Kidney epithelial cell (primary cell): ENCODE measurements at regions not wholly inside any gene's neighbourhood (a gene's known extent, or its start where the extent isn't known, plus 50 kb on each side); places are given as distances from the start of the nearest gene placed in this dataset.

Experiments
- DNase-seq: peaks from one replicate; pipeline ENCODE4 v3.0.0-alpha.2; 2010; ENCODE audit warnings: low read depth
- H3K27me3 ChIP-seq: 2 replicates; pipeline ENCODE4 v1.6.0; 2011; ENCODE audit warnings: low read length; ENCODE audit not compliant: control insufficient read depth, insufficient read depth
- H3K36me3 ChIP-seq: 2 replicates; pipeline ENCODE4 v1.5.1; 2011; ENCODE audit warnings: low read length; ENCODE audit not compliant: control insufficient read depth, insufficient read depth
- H3K4me3 ChIP-seq: 2 replicates; pipeline ENCODE4 v1.5.1; 2011; ENCODE audit warnings: low read depth, mild to moderate bottlenecking, control low read depth, low read length
- TF ChIP-seq, protein P1 (sequence below): IDR thresholded peaks from 2 replicates; pipeline ENCODE4 v1.5.1; 2011; ENCODE audit warnings: mild to moderate bottlenecking, moderate library complexity, low read length, control low read depth, inconsistent platforms; ENCODE audit not compliant: insufficient read depth, poor library complexity, severe bottlenecking

DNA sequence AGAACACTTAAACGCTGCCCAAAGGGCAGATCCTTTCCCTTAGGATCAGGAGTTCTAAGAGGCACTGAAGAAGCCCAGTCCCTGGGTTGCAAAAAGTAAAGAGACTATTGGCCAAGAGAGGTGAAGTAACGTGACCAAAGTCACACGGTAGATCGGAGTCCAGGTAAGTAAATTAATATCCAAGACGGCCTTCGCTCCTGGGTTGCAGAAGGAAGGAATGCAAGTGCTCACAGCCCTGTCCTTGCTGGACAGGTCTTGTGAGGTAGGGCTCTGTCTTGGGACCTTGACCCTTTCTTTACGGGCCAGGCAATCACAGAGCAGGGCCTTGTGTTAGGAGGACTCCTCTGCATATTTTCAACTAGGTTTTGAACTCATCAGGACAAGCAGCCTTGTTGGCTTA, 243.7 kb upstream of the PDE10A start:
- DNase-seq = no peak
- TF ChIP-seq, protein P1, sequence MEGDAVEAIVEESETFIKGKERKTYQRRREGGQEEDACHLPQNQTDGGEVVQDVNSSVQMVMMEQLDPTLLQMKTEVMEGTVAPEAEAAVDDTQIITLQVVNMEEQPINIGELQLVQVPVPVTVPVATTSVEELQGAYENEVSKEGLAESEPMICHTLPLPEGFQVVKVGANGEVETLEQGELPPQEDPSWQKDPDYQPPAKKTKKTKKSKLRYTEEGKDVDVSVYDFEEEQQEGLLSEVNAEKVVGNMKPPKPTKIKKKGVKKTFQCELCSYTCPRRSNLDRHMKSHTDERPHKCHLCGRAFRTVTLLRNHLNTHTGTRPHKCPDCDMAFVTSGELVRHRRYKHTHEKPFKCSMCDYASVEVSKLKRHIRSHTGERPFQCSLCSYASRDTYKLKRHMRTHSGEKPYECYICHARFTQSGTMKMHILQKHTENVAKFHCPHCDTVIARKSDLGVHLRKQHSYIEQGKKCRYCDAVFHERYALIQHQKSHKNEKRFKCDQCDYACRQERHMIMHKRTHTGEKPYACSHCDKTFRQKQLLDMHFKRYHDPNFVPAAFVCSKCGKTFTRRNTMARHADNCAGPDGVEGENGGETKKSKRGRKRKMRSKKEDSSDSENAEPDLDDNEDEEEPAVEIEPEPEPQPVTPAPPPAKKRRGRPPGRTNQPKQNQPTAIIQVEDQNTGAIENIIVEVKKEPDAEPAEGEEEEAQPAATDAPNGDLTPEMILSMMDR = no peak
- no peaks in the 10 kb centered on the region for H3K36me3 ChIP-seq
- H3K27me3 ChIP-seq = no peaks in the 10 kb centered on the region
- H3K4me3 ChIP-seq = no peak overlapping the region

DNA sequence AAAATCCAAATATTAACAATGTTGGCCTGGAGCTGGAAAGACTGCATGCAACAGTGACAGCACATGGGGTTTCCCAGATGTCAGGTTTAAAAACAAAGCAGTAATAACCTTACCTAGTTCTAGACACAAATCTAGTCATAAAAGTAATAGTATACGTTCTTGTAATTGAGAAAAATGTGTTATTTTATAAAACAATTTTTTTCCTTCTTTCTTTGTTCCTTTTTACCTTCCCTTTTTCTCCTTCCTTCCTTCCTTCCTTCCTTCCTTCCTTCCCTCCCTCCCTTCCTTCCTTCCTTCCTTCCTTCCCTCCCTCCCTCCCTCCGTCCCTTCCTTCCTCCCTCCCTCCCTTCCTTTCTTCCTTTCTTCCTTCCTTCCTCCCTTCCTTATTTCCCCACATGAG, 242.7 kb upstream of the PDE10A start:
- Histone ChIP-seq H3K4me3 (no peak overlapping the region), H3K36me3 (no peaks in the 10 kb centered on the region), H3K27me3 (no peaks in the 10 kb centered on the region)
- no peak for DNase-seq
- TF ChIP-seq, protein P1 = no peak

DNA sequence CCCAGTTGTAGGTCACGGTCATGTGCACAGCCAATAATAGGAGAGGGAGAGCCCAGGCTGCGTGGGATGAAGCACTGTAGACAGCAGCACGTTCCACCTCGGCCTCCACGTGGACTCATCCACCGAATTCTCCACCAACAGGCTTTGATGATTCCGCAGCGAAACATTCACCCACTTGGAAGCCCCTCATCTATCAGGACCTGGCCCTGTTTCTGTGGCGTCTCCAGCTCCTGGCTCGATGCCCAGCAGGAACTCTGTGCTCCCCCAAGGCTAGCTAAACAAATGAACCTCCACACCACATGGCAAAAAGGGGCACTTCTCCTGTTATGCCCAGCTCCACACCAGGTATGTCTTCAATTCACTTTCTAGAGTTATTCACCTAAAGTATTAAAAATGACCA, 237.9 kb upstream of the PDE10A start:
- H3K4me3 ChIP-seq = no peak overlapping the region
- no peak for DNase-seq
- TF ChIP-seq, protein P1 = no peak
- H3K36me3 ChIP-seq = no peaks in the 10 kb centered on the region
- no peaks in the 10 kb centered on the region for H3K27me3 ChIP-seq

DNA sequence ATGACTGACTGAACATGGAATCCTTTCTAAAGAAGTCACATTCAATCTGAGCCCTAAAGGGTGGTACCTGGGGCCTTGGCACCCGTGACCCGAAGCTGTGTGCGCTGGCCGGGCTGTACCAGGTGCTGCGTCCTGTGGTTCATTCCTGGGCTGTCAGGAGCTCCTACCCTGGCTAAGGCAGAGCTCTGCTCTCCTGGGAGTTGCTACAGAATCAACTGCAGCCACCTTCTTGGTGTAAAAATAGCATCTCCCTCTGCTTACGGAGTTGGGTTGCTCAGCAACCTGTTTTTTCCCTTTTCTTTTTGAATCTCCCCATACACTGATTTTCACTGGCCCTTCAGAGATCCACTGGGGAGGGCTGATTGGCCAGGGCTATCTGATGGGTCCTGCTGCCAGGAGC, 236.6 kb upstream of the PDE10A start:
- TF ChIP-seq, protein P1 = no peak
- no peaks in the 10 kb centered on the region for H3K36me3 ChIP-seq
- no peak overlapping the region for H3K4me3 ChIP-seq
- DNase-seq = no peak
- H3K27me3 ChIP-seq = no peaks in the 10 kb centered on the region

DNA sequence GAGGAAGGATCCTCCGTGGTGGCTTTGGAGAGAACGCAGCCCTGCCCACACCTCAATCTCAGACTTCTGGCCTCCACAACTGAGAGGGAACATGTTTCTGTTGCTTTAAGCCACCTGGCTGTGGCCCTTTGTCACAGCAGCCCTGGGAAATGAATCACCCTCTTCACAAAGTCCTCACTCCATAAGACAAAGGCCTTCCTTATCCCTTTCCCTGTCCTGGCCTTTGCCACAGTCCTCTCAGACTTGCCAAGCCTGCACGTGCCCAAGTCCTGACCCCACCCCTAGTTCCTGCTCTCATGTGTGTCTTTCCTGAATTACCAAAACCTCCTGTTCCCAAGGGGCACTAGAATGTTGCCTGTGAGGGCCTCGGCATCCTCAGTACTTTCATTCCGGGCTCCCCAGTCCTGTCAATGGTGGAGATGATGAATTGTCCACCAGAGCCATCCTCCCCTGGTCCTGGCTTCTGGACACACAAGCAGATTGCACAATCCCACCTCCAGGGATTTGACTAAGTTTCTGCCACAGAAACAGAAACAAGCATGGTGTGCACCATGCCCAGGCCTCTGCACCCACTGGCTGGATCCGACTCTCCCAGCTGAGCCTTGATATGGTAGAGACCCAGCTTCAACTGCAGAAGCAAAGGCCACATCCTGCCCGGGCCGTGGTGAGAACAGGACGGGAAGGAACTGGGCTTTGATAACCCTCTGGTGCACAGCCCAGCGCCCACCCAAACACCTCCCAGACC, 232.6 kb upstream of the PDE10A start:
- TF ChIP-seq, protein P1 = no peak
- no peak for DNase-seq
- H3K27me3 ChIP-seq = no peaks in the 10 kb centered on the region
- H3K36me3 ChIP-seq = no peaks in the 10 kb centered on the region
- H3K4me3 ChIP-seq = no peak overlapping the region
